Fibroblast of lung (primary cell): ENCODE measurements at regions not wholly inside any gene's neighbourhood (a gene's known extent, or its start where the extent isn't known, plus 50 kb on each side); places are given as distances from the start of the nearest gene placed in this dataset.

ENCODE experiments used
- CTCF ChIP-seq, 2 donors: IDR thresholded peaks in 1 of 2; conservative IDR thresholded peaks in 1 of 2; 1 replicate in 1 of 2; 2 replicates in 1 of 2; pipeline ENCODE4 v1.5.1; 2011 to 2012; ENCODE audit warnings: low read length in 2 of 2, control low read depth in 1 of 2, inconsistent platforms in 1 of 2, low read depth in 1 of 2, mild to moderate bottlenecking in 1 of 2
- EZH2 ChIP-seq: IDR thresholded peaks from 2 replicates; pipeline ENCODE4 v1.5.1; 2012; ENCODE audit warnings: low read length, control low read depth, mild to moderate bottlenecking; ENCODE audit errors: missing control alignments

GRCh38 chr20:23232679-23233308 is 117.8 kb upstream of the NXT1 start:
- TF ChIP-seq CTCF (conservative IDR thresholded peaks at IDR 0.05 in 1 of 2, IDR thresholded peaks at IDR 0.05 in 1 of 2; ENCODE audit: low read depth in 1 of 2, low read length in 2 of 2) (no peak), EZH2 (no peak)
